Activated naive CD4-positive, alpha-beta T cell treated with anti-CD3 and anti-CD28 coated beads, Interleukin-2, amount 50 U/mL, for 72 hours (primary cell): ENCODE measurements at regions not wholly inside any gene's neighbourhood (a gene's known extent, or its start where the extent isn't known, plus 50 kb on each side); places are given as distances from the start of the nearest gene placed in this dataset.

Experiments used
- ATAC-seq, 2 donors: fragments of 150-1000 bp; cut with Tn5 transposase; 2 replicates each; pipeline ENCODE4 v1.10.0; 2021; ENCODE audit warnings: mild to moderate bottlenecking in 2 of 2, moderate library complexity in 2 of 2
- DNase-seq, 2 donors: peaks; one replicate each; pipeline ENCODE4 v3.0.0; 2021 to 2022; ENCODE audit warnings: low spot score in 2 of 2
- H3K27ac Mint-ChIP-seq, 2 donors: one replicate each; pipeline ENCODE4 v1.8.0; 2022; ENCODE audit warnings: mild to moderate bottlenecking in 2 of 2, mixed read lengths in 2 of 2
- H3K36me3 Mint-ChIP-seq, 2 donors: one replicate each; pipeline ENCODE4 v1.8.0; 2022; ENCODE audit warnings: mixed read lengths in 2 of 2
- H3K9me3 Mint-ChIP-seq, 2 donors: one replicate each; pipeline ENCODE4 v1.8.0; 2022; ENCODE audit warnings: mixed read lengths in 2 of 2

DNA sequence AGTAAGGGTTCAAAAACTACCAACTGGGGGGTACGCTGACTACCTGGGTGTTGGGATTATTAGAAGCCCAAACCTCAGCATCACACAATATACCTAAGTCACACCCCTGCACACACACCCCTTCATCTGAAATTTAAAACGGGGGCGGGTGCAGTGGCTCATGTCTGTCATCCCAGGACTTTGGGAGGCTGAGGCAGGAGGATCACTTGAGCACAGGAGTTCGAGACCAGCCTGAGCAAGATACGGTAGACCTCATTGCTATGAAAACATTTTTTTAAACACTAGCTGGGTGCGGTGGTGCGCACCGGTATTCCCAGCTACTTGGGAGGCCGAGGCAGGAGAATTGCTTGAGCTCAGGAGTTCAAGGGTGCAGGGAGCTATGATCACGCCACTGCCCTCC lies 331.0 kb downstream of the ASMT start:
- ATAC-seq: peak; percentile 20 to 22
- DNase-seq: no peak
- Mint-ChIP-seq H3K9me3 (no peaks in the 10 kb centered on the region), H3K36me3 (no peaks in the 10 kb centered on the region), H3K27ac (no peak overlapping the region)

DNA sequence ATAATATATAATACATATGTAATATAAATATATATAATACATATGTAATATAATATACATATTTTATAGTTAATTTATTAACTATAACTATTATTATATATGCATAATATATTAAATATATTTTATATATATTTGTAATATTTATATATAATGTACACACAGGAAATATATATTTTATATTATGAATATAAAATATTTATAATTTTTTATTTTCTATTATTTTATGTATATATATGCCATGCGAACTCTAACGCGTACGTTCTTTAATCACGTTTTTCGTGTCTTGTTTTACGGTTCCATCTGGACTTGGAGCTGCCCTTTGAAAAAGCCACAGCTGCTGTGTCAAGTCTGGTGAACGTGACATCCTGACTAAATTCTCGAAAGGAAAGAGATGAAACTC lies 332.1 kb downstream of the ASMT start:
- DNase-seq: no peak
- H3K27ac Mint-ChIP-seq: no peak overlapping the region
- H3K36me3 Mint-ChIP-seq: no peaks in the 10 kb centered on the region
- H3K9me3 Mint-ChIP-seq: no peaks in the 10 kb centered on the region
- ATAC-seq: no peak
